22Rv1 (cell line): ENCODE measurements at regions not wholly inside any gene's neighbourhood (a gene's known extent, or its start where the extent isn't known, plus 50 kb on each side); places are given as distances from the start of the nearest gene placed in this dataset.
"Not testable (repeated sequence)": the region's sequence is repeated elsewhere in the genome, so short reads cannot be mapped to it uniquely, and the experiment has no call there.

ENCODE experiments used
- H3K27ac ChIP-seq: fragments of 450-650 bp; 2 replicates; pipeline ENCODE4 v1.5.1; 2017
- CTCF ChIP-seq: fragments of 450-650 bp; IDR thresholded peaks from 2 replicates; pipeline ENCODE4 v1.5.1; 2017; ENCODE audit warnings: mild to moderate bottlenecking
- ZFX ChIP-seq: fragments of 450-650 bp; IDR thresholded peaks from 2 replicates; pipeline ENCODE4 v1.6.1; 2017; ENCODE audit warnings: antibody characterized with exemption, borderline replicate concordance

- no peak overlapping the region for H3K27ac ChIP-seq
- TF ChIP-seq ZFX: no peak
Measured at GRCh38 chr4:13678186-13678924, 50.8 kb upstream of the BOD1L1 start.

GRCh38 chr4:13681570-13681969 is 54.0 kb upstream of the BOD1L1 start:
- H3K27ac ChIP-seq: no peak overlapping the region
- no peak for TF ChIP-seq ZFX
- TF ChIP-seq CTCF: no peak

- no peak overlapping the region for H3K27ac ChIP-seq
- no peak for TF ChIP-seq ZFX
- no peak for TF ChIP-seq CTCF
Measured at GRCh38 chr4:13694256-13694655, 66.7 kb upstream of the BOD1L1 start.

- TF ChIP-seq CTCF (no peak), ZFX (no peak)
- H3K27ac ChIP-seq: no peak overlapping the region
Measured at GRCh38 chr4:13698296-13698695, 70.8 kb upstream of the BOD1L1 start.

GRCh38 chr4:13700021-13700857 is 72.7 kb upstream of the BOD1L1 start:
- TF ChIP-seq CTCF (no peak), ZFX (no peak)
- no peak overlapping the region for H3K27ac ChIP-seq

- H3K27ac ChIP-seq: not testable (repeated sequence)
Measured at GRCh38 chr4:13700858-13701140, 73.3 kb upstream of the BOD1L1 start.

- TF ChIP-seq ZFX: no peak
- no peak for TF ChIP-seq CTCF
- H3K27ac ChIP-seq: peak overlapping the region; percentile 12; the same call in 1 of the 2 replicates
Measured at GRCh38 chr4:13701937-13702446, 74.5 kb upstream of the BOD1L1 start.

- no peak overlapping the region for H3K27ac ChIP-seq
- TF ChIP-seq ZFX (no peak), CTCF (no peak)
Measured at GRCh38 chr4:13703096-13703495, 75.6 kb upstream of the BOD1L1 start.
